AML-193 (cell line): ENCODE measurements at regions not wholly inside any gene's neighbourhood (a gene's known extent, or its start where the extent isn't known, plus 50 kb on each side); places are given as distances from the start of the nearest gene placed in this dataset.

Experiments
- DNase-seq, 2 experiments: peaks; one replicate each; lab custom pipeline; 2025; lab: John Stamatoyannopoulos, UW

- DNase-seq = no peak
Observed at GRCh38 chr13:62040806-62041205, 625.2 kb upstream of the PCDH20 start.

DNA sequence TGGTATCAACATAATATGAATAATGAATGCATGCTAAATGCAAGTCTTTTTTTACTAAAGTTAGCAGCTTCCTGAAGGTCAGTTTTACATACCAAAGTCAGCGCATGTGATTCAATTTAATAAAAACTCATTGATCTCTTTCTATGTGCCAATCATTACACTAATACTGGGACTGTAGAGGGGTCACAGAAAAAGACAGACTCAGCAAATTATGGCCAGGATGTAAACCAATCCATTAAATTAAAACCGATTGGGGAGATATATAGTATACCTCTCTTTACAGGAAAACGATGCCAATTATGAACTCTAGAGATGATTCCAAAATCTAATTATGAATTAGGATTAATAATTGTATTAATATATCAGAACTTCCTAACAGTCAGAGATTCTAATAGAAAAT is 624.4 kb upstream of the PCDH20 start:
- DNase-seq = no peak

GRCh38 chr13:62038214-62038613 is 622.6 kb upstream of the PCDH20 start:
- no peak for DNase-seq

GRCh38 chr13:62035981-62036380 is 620.3 kb upstream of the PCDH20 start:
- DNase-seq = no peak

DNA sequence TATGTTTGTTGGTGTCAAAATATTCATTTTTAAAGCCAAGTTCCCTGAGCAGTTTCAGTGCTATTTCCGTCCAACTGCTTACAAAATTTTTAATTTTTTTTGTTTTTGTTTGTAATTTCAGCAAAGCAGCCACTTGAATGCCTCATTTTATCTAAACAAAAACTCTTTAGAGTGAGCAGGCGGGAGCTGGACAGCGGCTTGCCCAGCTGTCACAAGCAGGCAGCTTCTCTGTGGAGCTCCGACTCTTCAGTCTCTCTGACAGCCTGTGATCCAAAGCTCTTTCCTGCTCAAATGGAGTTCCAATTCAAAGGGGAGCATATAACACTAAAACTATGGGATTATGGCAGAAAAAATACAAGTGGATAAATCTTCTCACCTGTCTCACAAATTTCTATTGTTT is 618.3 kb upstream of the PCDH20 start:
- no peak for DNase-seq

DNA sequence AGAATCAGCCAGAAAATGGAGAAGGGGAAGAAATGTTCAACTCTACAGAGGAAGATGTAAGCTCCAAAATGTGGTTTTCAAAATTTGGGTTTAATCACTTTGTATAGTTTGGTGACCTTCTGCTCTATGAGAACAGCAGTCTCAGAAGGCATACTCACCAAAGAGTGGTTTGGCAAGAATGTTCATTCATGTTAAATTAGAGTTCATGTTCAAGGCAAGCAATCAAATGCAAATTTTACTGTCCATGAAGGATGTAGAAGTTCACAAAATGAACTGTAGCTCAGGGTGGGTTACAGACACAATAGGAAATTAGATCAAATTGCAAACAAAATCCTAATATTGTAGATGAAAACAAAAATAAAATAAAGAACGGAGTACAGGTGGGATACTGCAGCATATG is 606.7 kb upstream of the PCDH20 start:
- no peak for DNase-seq

- no peak for DNase-seq
Observed at GRCh38 chr13:62019858-62020257, 604.2 kb upstream of the PCDH20 start.

- peak; percentile 17 to 26 for DNase-seq
Observed at GRCh38 chr13:62014299-62014698, 598.6 kb upstream of the PCDH20 start.

DNA sequence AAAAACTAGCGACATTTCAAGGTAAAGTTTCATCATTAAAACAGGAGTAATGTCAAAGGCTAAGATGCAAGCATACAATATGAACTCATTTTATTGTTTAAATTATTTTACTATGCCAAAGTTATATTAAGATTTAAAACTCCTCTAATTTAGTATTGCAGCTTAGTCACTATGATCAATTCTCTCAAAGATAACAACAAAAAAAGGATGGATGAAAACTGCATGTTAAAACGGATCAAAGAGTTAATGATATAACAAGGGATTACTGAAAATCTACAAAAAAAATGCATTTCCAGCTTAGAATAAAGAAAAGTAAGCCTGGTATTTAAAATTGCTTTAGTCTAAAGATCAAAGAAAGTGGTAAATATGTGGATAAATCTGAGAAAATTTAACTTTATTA is 587.8 kb upstream of the PCDH20 start:
- DNase-seq = no peak

DNA sequence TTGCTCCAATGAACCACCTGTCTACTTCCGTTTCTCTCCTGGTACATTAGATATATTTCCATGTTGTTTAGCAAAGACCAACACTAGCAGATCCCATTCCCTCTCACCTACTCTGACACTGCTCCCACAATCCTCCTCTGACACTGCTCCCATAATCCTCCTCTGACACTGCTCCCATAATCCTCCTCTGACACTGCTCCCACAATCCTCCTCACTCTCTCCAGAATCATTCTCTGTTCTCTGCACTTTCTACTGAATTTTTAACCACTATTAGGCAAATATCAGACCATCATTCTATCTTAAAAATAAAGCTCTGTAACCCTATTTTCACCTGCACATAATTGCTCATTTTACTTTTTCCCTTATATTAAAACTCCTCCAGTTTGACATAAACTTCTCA is 578.5 kb upstream of the PCDH20 start:
- no peak for DNase-seq

- no peak for DNase-seq
Observed at GRCh38 chr13:61989978-61990377, 574.3 kb upstream of the PCDH20 start.

DNA sequence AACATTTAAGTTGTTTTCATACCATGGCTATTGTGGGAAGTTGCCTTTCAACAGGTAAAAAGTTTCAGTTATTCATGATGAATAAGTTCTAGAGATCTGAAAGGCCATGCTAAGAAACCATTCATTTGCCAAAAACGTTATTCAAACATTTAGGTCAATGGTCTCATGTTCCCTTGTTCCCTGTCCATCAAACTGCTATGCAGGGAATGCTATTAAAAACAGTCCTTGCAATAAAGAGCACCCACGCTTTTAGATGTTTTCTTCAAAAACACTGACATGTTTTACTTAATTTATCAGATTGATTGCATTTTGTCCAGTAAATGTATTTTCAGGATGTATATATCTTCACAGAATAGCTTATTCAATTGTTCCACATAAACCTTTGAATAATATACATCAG is 573.2 kb upstream of the PCDH20 start:
- DNase-seq = no peak

DNA sequence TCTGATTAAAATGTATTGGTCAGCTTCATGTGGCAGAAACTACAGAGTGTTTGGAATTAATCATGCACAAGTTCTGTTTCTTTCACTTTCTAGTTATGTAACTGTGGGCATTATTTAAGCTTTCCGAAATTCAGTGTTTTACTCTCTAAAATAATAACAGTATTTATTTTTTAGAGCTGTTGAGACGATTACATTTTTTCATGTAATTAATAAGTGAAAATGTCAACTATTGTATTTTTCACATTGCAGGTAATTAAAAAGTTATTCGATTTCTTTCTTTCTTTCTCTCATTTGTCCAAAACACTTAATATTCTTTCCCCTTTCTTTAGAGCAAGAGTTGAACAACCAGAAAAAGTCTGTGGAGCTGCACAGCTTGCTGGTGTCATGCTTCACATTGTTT is 559.4 kb upstream of the PCDH20 start:
- DNase-seq = no peak

GRCh38 chr13:61965756-61966155 is 550.1 kb upstream of the PCDH20 start:
- no peak for DNase-seq

- no peak for DNase-seq
Observed at GRCh38 chr13:61960981-61961380, 545.3 kb upstream of the PCDH20 start.

DNA sequence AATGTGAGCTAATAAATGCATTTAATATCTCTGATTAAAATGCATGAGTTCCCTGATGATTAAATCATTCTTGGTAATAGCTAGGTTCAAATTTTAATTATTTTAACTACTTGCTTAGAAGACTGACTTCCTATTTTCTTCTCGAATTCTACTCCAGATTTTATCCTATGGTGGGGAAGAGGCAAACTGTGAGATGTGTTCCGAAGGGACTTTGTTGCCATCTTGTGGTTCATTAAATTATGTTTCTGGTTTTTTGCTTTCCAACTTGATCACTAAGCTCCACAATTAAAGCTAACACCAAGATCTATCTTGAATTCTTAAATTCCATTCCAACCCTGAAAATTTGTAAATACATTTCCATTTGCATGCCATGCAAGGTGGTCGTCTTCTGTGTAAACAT is 538.4 kb upstream of the PCDH20 start:
- DNase-seq = peak; percentile 30 to 38

GRCh38 chr13:61950828-61951227 is 535.2 kb upstream of the PCDH20 start:
- no peak for DNase-seq

- no peak for DNase-seq
Observed at GRCh38 chr13:61944329-61944929, 528.8 kb upstream of the PCDH20 start.

DNA sequence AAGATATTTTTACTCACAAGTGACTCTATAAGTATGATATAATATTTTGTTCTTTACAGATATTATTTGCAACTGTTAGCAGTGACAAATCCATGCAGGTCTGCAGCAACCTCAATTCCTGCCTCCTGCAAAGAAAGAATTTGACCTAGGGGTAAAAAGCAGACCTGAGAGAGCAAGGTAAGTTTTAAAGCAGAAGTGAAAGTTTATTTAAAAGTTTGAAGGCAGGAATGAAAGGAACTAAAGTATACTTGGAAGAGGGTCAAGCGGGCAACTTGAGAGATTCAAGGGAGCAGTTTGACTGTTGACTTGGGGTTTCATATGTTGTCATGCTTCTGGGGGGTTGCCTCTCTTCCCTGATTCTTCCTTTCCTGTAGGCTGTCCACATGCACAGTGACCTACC is 520.1 kb upstream of the PCDH20 start:
- DNase-seq = no peak

- no peak for DNase-seq
Observed at GRCh38 chr13:61927648-61928047, 512.0 kb upstream of the PCDH20 start.

GRCh38 chr13:61918841-61919240 is 503.2 kb upstream of the PCDH20 start:
- no peak for DNase-seq

GRCh38 chr13:61916483-61916882 is 500.8 kb upstream of the PCDH20 start:
- no peak for DNase-seq

DNA sequence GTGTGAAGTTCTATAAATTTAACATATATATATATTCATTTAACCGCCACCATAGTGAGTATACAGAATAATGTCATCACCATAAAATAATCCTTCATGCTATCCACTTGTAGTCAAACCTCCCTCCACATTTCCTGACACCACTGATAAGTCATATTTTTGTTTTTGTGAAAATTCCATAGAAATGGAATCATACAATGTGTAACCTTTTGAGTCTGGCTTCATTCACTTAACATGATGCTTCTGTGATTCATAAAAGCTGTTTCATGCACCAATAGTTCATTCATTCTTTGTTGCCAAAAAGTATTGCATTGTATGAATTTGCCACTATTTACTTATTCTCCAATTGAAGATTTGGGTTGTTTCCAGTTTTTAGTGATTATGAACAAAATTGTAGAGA is 497.5 kb upstream of the PCDH20 start:
- DNase-seq = no peak

GRCh38 chr13:61908906-61909615 is 493.4 kb upstream of the PCDH20 start:
- DNase-seq = no peak
